ENCODE measurements at regions not wholly inside any gene's neighbourhood (a gene's known extent, or its start where the extent isn't known, plus 50 kb on each side); places are given as distances from the start of the nearest gene placed in this dataset.
A peak's percentile ranks its signal among the peaks of the same experiment; 100 is the strongest.
"Not testable (repeated sequence)": the region's sequence is repeated elsewhere in the genome, so short reads cannot be mapped to it uniquely, and the experiment has no call there.

DNA sequence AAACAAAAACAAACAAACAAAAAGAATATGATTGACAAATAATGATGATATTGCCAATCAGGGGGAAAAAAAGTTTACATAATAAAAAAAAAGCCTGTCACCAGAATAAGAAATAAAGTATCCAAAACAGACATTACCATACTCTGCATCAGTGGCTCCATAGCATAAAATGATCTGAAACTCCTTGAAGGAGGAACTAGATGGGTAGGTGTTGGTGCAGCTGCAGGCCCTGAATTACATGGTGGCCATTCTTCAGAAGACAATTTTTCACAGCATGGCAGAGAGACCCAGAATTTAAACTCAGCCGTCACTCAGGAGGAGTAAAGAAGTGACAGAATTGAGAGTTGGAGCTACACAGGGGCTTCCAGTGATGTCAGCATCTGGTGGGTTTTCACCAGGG, 60.2 kb downstream of the GLUL start:
- DNase-seq (ENCODE audit: low read depth), result no peak
- TF ChIP-seq, protein P1, sequence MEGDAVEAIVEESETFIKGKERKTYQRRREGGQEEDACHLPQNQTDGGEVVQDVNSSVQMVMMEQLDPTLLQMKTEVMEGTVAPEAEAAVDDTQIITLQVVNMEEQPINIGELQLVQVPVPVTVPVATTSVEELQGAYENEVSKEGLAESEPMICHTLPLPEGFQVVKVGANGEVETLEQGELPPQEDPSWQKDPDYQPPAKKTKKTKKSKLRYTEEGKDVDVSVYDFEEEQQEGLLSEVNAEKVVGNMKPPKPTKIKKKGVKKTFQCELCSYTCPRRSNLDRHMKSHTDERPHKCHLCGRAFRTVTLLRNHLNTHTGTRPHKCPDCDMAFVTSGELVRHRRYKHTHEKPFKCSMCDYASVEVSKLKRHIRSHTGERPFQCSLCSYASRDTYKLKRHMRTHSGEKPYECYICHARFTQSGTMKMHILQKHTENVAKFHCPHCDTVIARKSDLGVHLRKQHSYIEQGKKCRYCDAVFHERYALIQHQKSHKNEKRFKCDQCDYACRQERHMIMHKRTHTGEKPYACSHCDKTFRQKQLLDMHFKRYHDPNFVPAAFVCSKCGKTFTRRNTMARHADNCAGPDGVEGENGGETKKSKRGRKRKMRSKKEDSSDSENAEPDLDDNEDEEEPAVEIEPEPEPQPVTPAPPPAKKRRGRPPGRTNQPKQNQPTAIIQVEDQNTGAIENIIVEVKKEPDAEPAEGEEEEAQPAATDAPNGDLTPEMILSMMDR (conservative IDR thresholded peaks at IDR 0.05; ENCODE audit: low read depth, low read length), result no peak
- no peak overlapping the region for H3K4me3 ChIP-seq (ENCODE audit: low read depth, low read length)

DNA sequence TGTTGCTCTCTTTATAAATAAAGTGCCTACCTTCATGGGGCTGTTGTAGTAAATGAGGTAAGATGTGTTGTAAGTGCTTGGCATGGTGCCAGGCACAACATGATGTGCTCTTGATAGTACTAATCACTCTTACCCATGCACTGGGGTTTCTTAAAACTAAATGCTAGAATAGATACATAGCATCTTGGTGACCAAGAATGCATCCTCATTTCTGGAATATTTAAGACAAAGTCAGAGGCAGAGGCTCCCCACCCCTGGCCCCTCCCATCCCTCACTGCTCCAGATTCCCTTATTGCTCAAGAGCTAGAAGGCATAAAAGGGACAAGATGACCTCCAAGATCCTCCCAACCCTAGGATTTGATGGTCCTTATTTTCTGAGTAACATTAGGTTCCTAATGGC, 61.3 kb downstream of the GLUL start:
- TF ChIP-seq, protein P1 (conservative IDR thresholded peaks at IDR 0.05; ENCODE audit: low read depth, low read length), result no peak
- H3K4me3 ChIP-seq (ENCODE audit: low read depth, low read length), result no peak overlapping the region
- DNase-seq (ENCODE audit: low read depth), result peak; percentile 26

DNA sequence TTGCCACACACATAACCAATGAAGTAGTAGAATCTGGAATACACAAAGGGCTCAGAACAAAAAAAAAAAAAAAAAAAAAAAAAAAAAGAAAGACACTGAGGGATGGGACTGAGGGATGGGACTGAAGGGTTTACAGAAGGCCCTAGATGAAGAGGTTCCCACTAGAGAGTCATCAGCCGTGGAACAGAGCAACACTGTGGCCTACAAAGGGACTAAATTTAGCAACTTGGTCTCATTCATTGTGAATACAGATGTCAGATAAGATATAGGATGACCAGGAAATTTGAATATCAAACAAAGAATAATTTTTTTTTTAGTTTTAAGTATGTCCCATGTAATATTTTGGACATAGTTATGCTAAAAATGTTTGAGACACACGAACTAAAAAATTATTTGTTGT, 62.1 kb downstream of the GLUL start:
- no peak overlapping the region for H3K4me3 ChIP-seq (ENCODE audit: low read depth, low read length)
- no peak for DNase-seq (ENCODE audit: low read depth)
- TF ChIP-seq, protein P1 (conservative IDR thresholded peaks at IDR 0.05; ENCODE audit: low read depth, low read length), result no peak

DNA sequence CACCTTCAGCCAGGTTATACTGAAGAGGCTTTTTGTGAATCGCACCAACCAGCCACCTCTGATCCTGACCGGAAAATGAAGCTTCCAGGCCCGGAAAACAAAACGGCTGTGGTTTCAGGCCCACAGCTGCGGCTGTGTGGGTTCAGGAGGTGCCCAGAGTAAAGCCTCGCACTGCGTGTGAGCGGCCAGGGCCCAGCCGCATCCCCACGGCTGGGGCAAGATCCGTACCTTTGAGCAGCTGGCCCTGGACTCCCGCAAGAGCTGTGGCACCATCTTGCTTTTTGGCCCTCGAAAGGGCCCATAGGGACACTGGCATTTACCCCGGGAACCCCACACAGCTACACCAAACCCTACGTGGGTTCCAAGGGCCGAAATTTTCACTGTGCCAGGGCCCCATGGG, 63.0 kb downstream of the GLUL start:
- H3K4me3 ChIP-seq (ENCODE audit: low read depth, low read length), result no peak overlapping the region
- TF ChIP-seq, protein P1 (conservative IDR thresholded peaks at IDR 0.05; ENCODE audit: low read depth, low read length), result no peak
- no peak for DNase-seq (ENCODE audit: low read depth)

DNA sequence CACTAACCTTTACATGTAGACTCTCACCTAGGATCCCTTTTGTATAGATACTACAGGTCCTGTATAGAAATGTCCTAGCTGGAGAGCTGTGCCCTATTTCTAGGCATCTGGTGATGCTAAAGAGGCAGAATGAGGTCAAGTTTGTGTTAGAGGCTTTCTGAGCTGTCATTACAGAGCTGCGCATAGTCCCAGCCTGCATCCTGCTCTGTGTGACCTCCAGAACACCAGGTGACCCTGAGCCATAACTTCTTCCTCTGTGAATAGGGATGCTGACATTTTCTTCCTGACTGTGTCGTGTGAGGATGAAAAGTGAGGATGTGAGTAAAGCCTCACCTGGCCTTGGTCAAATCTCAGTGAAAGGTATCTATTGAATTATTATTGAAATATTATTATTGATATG, 66.3 kb downstream of the GLUL start:
- no peak for DNase-seq (ENCODE audit: low read depth)
- no peak overlapping the region for H3K4me3 ChIP-seq (ENCODE audit: low read depth, low read length)
- TF ChIP-seq, protein P1 (conservative IDR thresholded peaks at IDR 0.05; ENCODE audit: low read depth, low read length), result no peak

DNA sequence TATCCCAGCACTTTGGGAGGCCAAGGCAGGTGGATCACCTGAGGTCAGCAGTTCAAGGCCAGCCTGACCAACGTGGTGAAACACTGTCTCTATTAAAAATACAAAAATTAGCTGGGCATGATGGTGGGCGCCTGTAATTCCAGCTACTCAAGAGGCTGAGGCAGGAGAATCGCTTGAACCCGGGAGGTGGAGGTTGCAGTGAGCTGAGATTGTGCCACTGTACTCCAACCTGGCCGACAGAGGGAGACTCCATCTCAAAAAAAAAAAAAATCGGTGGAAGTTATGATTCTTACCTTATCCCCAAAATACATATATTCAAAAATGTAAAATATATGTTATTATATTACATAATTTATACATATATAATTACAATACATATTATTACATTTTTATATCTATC, 70.1 kb downstream of the GLUL start:
- not testable (repeated sequence) for DNase-seq (ENCODE audit: low read depth)

DNA sequence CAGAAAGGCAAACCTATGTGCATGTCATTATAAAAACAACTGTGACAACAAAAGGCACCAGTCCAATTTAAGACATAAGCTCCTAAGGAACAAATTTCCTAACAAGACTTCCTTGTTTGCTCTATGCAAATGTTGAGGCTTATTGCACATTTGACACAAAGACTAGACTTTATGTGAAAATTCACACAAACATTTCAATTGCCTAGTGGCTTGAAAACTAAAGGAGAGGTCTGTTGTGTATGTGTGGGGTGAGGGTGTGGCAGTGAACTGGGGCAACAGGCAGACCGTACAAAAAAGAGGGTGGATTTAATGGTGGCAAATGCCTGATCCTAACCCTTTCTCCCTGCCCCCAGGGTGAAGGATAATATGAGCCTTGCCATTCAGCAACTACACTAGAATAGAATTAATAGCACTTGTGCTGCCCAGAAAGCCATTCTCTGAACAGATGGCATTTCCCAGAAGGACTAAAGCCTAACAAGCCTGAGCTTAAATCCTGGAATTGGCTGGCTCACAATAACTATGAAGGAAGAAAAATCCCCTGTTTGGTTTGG, 73.9 kb downstream of the GLUL start:
- no peak for DNase-seq (ENCODE audit: low read depth)
- H3K4me3 ChIP-seq (ENCODE audit: low read depth, low read length), result no peak overlapping the region
- TF ChIP-seq, protein P1 (conservative IDR thresholded peaks at IDR 0.05; ENCODE audit: low read depth, low read length), result no peak

More for the DNA sequence above, 70.1 kb downstream of the GLUL start:
- H3K4me3 ChIP-seq (ENCODE audit: low read depth, low read length), result not testable (repeated sequence)

DNA sequence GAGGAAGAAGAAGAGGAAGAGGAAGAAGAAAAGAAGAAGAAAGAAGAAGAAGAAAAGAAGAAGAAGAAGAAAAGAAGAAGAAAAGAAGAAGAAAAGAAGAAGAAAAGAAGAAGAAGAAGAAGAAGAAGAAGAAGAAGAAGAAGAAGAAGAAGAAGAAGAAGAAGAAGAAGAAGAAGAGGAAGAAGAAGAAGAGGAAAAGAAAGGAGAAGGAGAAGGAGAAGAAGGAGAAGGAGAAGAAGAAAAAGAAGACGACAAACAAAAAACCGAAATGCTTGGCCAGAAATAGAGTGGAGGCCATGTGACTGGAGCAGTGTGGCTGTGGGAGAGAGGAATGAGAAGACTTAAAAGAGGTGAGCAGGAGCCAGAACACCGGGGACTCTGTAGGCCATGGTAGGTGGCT, 75.1 kb downstream of the GLUL start:
- DNase-seq (ENCODE audit: low read depth); H3K4me3 ChIP-seq (ENCODE audit: low read depth, low read length): not testable (repeated sequence)
